IMR-90 (cell line): ENCODE measurements at regions not wholly inside any gene's neighbourhood (a gene's known extent, or its start where the extent isn't known, plus 50 kb on each side); places are given as distances from the start of the nearest gene placed in this dataset.

Experiments
- ATAC-seq: fragments of 200-7000 bp; cut with Tn5 transposase; 2 replicates; pipeline ENCODE4 v1.9.1; 2020; ENCODE audit warnings: low read depth, mild to moderate bottlenecking, moderate library complexity
- BruUV-seq: library from RNA; stranded (reverse); fragments of 400-500 nt; replicated peaks from 2 replicates; lab custom pipeline; 2021; lab: Mats Ljungman, UMichigan
- CTCF ChIA-PET: fragments of 300-600 bp; formaldehyde crosslinking; extraction: SDS; loops from one replicate; lab custom pipeline; 2021; ENCODE audit warnings: antibody characterized with exemption; lab: Yijun Ruan, JAX
- POLR2A ChIA-PET: fragments of 300-600 bp; sonication (Branson Sonifier 250); formaldehyde crosslinking; loops from one replicate; lab custom pipeline; 2022; ENCODE audit warnings: antibody characterized with exemption; ENCODE audit not compliant: unreplicated experiment; lab: Charles Lee
- DNase-seq: peaks from one replicate; pipeline ENCODE4 v3.0.0; 2013
- H2AFZ ChIP-seq: replicated peaks from 2 replicates; pipeline ENCODE3; 2013; ENCODE audit warnings: low read length, mild to moderate bottlenecking; ENCODE audit not compliant: poor library complexity
- H2AK5ac ChIP-seq: 2 replicates; pipeline ENCODE4 v1.6.1; 2013; ENCODE audit warnings: low read depth, low read length, inconsistent platforms
- H2AK9ac ChIP-seq: replicated peaks from 2 replicates; pipeline ENCODE3; 2013; ENCODE audit warnings: mild to moderate bottlenecking, low read depth, low read length, moderate library complexity; ENCODE audit not compliant: poor library complexity
- H2BK120ac ChIP-seq: 2 replicates; pipeline ENCODE4 v1.6.1; 2013; ENCODE audit warnings: low read depth, low read length, inconsistent platforms
- H2BK15ac ChIP-seq: 3 replicates; pipeline ENCODE4 v1.6.1; 2013; ENCODE audit warnings: low read depth, low read length, inconsistent platforms
- H2BK20ac ChIP-seq: 2 replicates; pipeline ENCODE4 v1.6.1; 2013; ENCODE audit warnings: low read depth, mild to moderate bottlenecking, inconsistent platforms, low read length, moderate library complexity
- H2BK5ac ChIP-seq: 2 replicates; pipeline ENCODE4 v1.6.1; 2013; ENCODE audit warnings: mild to moderate bottlenecking, low read depth, low read length, inconsistent platforms; ENCODE audit not compliant: poor library complexity, severe bottlenecking
- H3K14ac ChIP-seq: replicated peaks from 2 replicates; pipeline ENCODE4 v1.6.1; 2013; ENCODE audit warnings: low read depth, low read length, inconsistent platforms
- H3K18ac ChIP-seq: 2 replicates; pipeline ENCODE4 v1.6.1; 2013; ENCODE audit warnings: low read depth, low read length, control low read depth
- H3K23ac ChIP-seq: 2 replicates; pipeline ENCODE4 v1.6.1; 2013; ENCODE audit warnings: low read depth, low read length, inconsistent platforms
- H3K27ac ChIP-seq: 2 replicates; pipeline ENCODE4 v1.5.1; 2013; ENCODE audit warnings: mild to moderate bottlenecking, control low read depth, low read length; ENCODE audit not compliant: insufficient read depth
- H3K27me3 ChIP-seq: 2 replicates; pipeline ENCODE4 v1.6.1; 2013; ENCODE audit warnings: low read length; ENCODE audit not compliant: control insufficient read depth, insufficient read depth
- H3K36me3 ChIP-seq: 2 replicates; pipeline ENCODE4 v1.6.1; 2013; ENCODE audit warnings: low read length, mixed read lengths; ENCODE audit not compliant: control insufficient read depth, insufficient read depth
- H3K4ac ChIP-seq: 2 replicates; pipeline ENCODE4 v1.6.1; 2013; ENCODE audit warnings: low read depth, low read length, inconsistent platforms
- H3K4me1 ChIP-seq: 2 replicates; pipeline ENCODE4 v1.6.1; 2013; ENCODE audit warnings: low read length, mixed read lengths; ENCODE audit not compliant: control insufficient read depth, insufficient read depth
- H3K4me2 ChIP-seq: 2 replicates; pipeline ENCODE4 v1.6.1; 2013; ENCODE audit warnings: low read depth, mild to moderate bottlenecking, control low read depth, low read length, moderate library complexity
- H3K4me3 ChIP-seq: 2 replicates; pipeline ENCODE4 v1.5.1; 2013; ENCODE audit warnings: low read depth, mild to moderate bottlenecking, control low read depth, low read length, moderate library complexity; ENCODE audit not compliant: insufficient read depth
- H3K56ac ChIP-seq: 2 replicates; pipeline ENCODE4 v1.6.1; 2013; ENCODE audit warnings: low read length, inconsistent platforms; ENCODE audit not compliant: insufficient read depth; ENCODE audit errors: extremely low read depth
- H3K79me1 ChIP-seq, 2 experiments: 2 replicates each; pipeline ENCODE4 v1.6.1; 2013; ENCODE audit warnings: low read length in 2 of 2, inconsistent platforms in 1 of 2, low read depth in 1 of 2
- H3K9ac ChIP-seq: 2 replicates; pipeline ENCODE4 v1.6.1; 2013; ENCODE audit warnings: low read depth, low read length, control low read depth
- H3K9me1 ChIP-seq: 2 replicates; pipeline ENCODE4 v1.6.1; 2013; ENCODE audit warnings: low read length, inconsistent platforms; ENCODE audit not compliant: insufficient read depth
- H3K9me3 ChIP-seq: 2 replicates; pipeline ENCODE4 v1.6.1; 2013; ENCODE audit warnings: low read length; ENCODE audit not compliant: control insufficient read depth, insufficient read depth
- H4K20me1 ChIP-seq: 2 replicates; pipeline ENCODE4 v1.6.1; 2013; ENCODE audit warnings: low read length, inconsistent platforms; ENCODE audit not compliant: insufficient read depth
- H4K5ac ChIP-seq: 2 replicates; pipeline ENCODE4 v1.6.1; 2013; ENCODE audit warnings: mild to moderate bottlenecking, low read depth, low read length, control low read depth
- H4K8ac ChIP-seq, 2 experiments: 2 replicates each; pipeline ENCODE4 v1.6.1; 2013; ENCODE audit warnings: low read depth in 2 of 2, low read length in 2 of 2, control low read depth in 1 of 2, inconsistent platforms in 1 of 2
- H4K91ac ChIP-seq: 2 replicates; pipeline ENCODE4 v1.6.1; 2013; ENCODE audit warnings: low read depth, low read length, inconsistent platforms; ENCODE audit not compliant: insufficient read depth
- MAZ ChIP-seq: IDR thresholded peaks from 2 replicates; pipeline ENCODE4 v1.6.1; 2012; ENCODE audit warnings: low read depth, mild to moderate bottlenecking, low read length, improper control_type of control experiment, moderate library complexity, borderline replicate concordance
- WGBS, 2 experiments: methylation state at CpG; one replicate each; pipeline versions ENCODE4 v1.1.5 to v1.1.7; 2013; ENCODE audit warnings: missing lambda C conversion rate in 2 of 2; ENCODE audit not compliant: insufficient read length in 1 of 2; ENCODE audit errors: extremely low coverage in 2 of 2; 5-methylcytosine and 5-hydroxymethylcytosine counted together
- dilution Hi-C: fragments of 300-500 bp; cut with HindIII; formaldehyde crosslinking; loops from one replicate; pipeline ENCODE4 v1.14.3; 2018; ENCODE audit warnings: low sequenced_read_pairs; ENCODE audit not compliant: unreplicated experiment
- in situ Hi-C: fragments of 300-500 bp; cut with MboI; formaldehyde crosslinking; loops from 3 replicates; pipeline ENCODE4 v1.14.3; 2019; ENCODE audit warnings: low sequenced_read_pairs, inconsistent platforms, mixed read lengths
- intact Hi-C: fragments of 100-400 bp; cut with micrococcal nuclease; formaldehyde crosslinking; loops from 2 replicates; pipeline ENCODE4 v1.10.0; 2022
- TF ChIP-seq, protein P1 (sequence below): fragments of 150-350 bp; IDR thresholded peaks from 2 replicates; pipeline ENCODE4 v1.6.1; 2016; ENCODE audit warnings: low read depth, mild to moderate bottlenecking, low read length, moderate library complexity, borderline replicate concordance

- Histone ChIP-seq H3K9me3 (no peaks in the 10 kb centered on the region), H2BK5ac (no peak overlapping the region), H3K27me3 (no peaks in the 10 kb centered on the region), H3K36me3 (no peaks in the 10 kb centered on the region), H2BK20ac (no peak overlapping the region), H3K14ac (no peak overlapping the region), H3K4ac (no peak overlapping the region), H2BK120ac (no peak overlapping the region), H3K9ac (no peak overlapping the region), H3K56ac (no peak overlapping the region), H2AK5ac (peak overlapping the region; percentile 40), H4K8ac (no peak overlapping the region), H2AFZ (no peak overlapping the region), H2BK15ac (no peak overlapping the region), H3K27ac (no peak overlapping the region), H2AK9ac (peak overlapping the region; percentile 32), H3K4me1 (peaks cover 12% of the 10 kb centered on the region), H3K4me2 (no peak overlapping the region), H3K23ac (no peak overlapping the region), H3K9me1 (peaks cover 8% of the 10 kb centered on the region), H4K5ac (no peak overlapping the region), H4K91ac (no peak overlapping the region; the same call in 1 of the 2 replicates), H3K18ac (no peak overlapping the region), H4K20me1 (no peaks in the 10 kb centered on the region), H3K4me3 (no peak overlapping the region), H3K79me1 (no peaks in the 10 kb centered on the region)
- ChIA-PET POLR2A (no interaction called here), CTCF (no interaction called here)
- TF ChIP-seq, protein P1, sequence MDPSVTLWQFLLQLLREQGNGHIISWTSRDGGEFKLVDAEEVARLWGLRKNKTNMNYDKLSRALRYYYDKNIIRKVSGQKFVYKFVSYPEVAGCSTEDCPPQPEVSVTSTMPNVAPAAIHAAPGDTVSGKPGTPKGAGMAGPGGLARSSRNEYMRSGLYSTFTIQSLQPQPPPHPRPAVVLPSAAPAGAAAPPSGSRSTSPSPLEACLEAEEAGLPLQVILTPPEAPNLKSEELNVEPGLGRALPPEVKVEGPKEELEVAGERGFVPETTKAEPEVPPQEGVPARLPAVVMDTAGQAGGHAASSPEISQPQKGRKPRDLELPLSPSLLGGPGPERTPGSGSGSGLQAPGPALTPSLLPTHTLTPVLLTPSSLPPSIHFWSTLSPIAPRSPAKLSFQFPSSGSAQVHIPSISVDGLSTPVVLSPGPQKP = no peak
- no peak for TF ChIP-seq MAZ
- intact Hi-C loops = no loop called here
- ATAC-seq = no peak
- no peak for DNase-seq
- BruUV-seq = no TSS peak
- dilution Hi-C loops = no loop called here
- WGBS, 2 experiments = 90% methylated on average over 2 of the region's 3 CpGs; no CpG with 5 or more reads in 1 of the 2 experiments
- in situ Hi-C loops = no loop called here
Observed at GRCh38 chr18:22697561-22697960, 235.6 kb upstream of the RBBP8 start.
